Gastroesophageal sphincter (tissue), 4 donors: ENCODE measurements at regions not wholly inside any gene's neighbourhood (a gene's known extent, or its start where the extent isn't known, plus 50 kb on each side); places are given as distances from the start of the nearest gene placed in this dataset.

Experiments used
- ATAC-seq: fragments of 150-250 bp; one replicate; pipeline ENCODE4 v1.9.1; 2016; ENCODE audit warnings: mild to moderate bottlenecking, moderate library complexity
- H3K27ac ChIP-seq, 4 donors: fragments of 200-600 bp; sonication (generic) in 3 of 4; 1 replicate in 3 of 4; 2 replicates in 1 of 4; pipeline ENCODE4 v1.5.1; 2016 to 2019
- H3K27me3 ChIP-seq: fragments of 200-600 bp; sonication (generic); one replicate; pipeline ENCODE4 v1.5.1; 2019
- H3K36me3 ChIP-seq, 2 donors: fragments of 200-600 bp; sonication (generic); one replicate each; pipeline ENCODE4 v1.5.1; 2019; ENCODE audit warnings: control low read depth in 1 of 2
- H3K4me1 ChIP-seq, 3 donors: fragments of 200-600 bp; sonication (generic); 1 replicate in 2 of 3; 2 replicates in 1 of 3; pipeline ENCODE4 v1.5.1; 2016 to 2019; ENCODE audit warnings: control low read depth in 2 of 3
- H3K4me3 ChIP-seq, 2 donors: fragments of 200-600 bp; sonication (generic); one replicate each; pipeline ENCODE4 v1.5.1; 2019; ENCODE audit warnings: mild to moderate bottlenecking in 1 of 2, moderate library complexity in 1 of 2
- H3K9me3 ChIP-seq, 3 donors: fragments of 200-600 bp; sonication (generic); one replicate each; pipeline ENCODE4 v1.5.1; 2017 to 2019; ENCODE audit warnings: control low read depth in 2 of 3
- EP300 ChIP-seq: sonication (generic); formaldehyde crosslinking; IDR thresholded peaks from one replicate; pipeline ENCODE4 v1.6.1; 2017; ENCODE audit warnings: antibody characterized with exemption, mild to moderate bottlenecking
- POLR2A ChIP-seq, 2 donors: fragments of 450-650 bp; IDR thresholded peaks; one replicate each; pipeline ENCODE4 v1.6.1; 2017; ENCODE audit warnings: antibody characterized with exemption in 2 of 2, mild to moderate bottlenecking in 2 of 2, moderate library complexity in 1 of 2
- POLR2AphosphoS5 ChIP-seq: sonication (generic); formaldehyde crosslinking; IDR thresholded peaks from one replicate; pipeline ENCODE4 v1.6.1; 2017; ENCODE audit warnings: antibody characterized with exemption
- WGBS, 2 donors: methylation state at CpG; one replicate each; pipeline ENCODE4 v1.1.5; 2018; ENCODE audit warnings: low coverage in 1 of 2; 5-methylcytosine and 5-hydroxymethylcytosine counted together
- TF ChIP-seq, protein P1 (sequence below), 4 experiments: fragments of 200-600 bp in 2 of 4; fragments of 450-650 bp in 2 of 4; sonication (generic) in 1 of 4; IDR thresholded peaks; one replicate each; pipeline ENCODE4 v1.5.1; 2017 to 2019; ENCODE audit warnings: antibody characterized with exemption in 4 of 4, mild to moderate bottlenecking in 2 of 4, moderate library complexity in 2 of 4

DNA sequence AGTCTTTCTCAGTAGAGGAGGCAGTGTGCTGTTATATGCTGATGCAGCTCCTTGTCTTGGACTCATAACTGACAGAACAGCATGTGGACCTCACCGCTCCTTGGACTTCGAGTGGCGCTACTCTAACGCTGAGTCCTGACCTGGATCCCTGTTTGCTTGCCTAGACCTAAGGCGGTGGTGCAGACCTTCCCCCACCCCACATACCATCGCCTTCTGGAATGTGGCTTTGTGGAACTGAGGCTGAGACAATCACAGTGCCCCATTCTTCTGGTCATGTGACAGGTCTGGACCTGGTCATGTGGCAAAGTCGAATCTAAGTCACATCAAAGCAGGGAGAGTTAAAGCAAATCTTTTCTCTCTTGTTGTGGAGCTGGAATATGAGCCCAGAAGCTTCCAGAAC lies 190.7 kb upstream of the MKI67 start:
- Histone ChIP-seq H3K4me3 (no peak overlapping the region), H3K27ac (no peak overlapping the region), H3K36me3 (no peaks in the 10 kb centered on the region), H3K27me3 (peaks cover 9% of the 10 kb centered on the region), H3K4me1 (no peaks in the 10 kb centered on the region), H3K9me3 (no peaks in the 10 kb centered on the region)
- 85% methylated on average over 5 of the region's 7 CpGs; no CpG with 5 or more reads in 1 of the 2 donors for WGBS, 2 donors
- no peak for TF ChIP-seq EP300
- TF ChIP-seq, protein P1, sequence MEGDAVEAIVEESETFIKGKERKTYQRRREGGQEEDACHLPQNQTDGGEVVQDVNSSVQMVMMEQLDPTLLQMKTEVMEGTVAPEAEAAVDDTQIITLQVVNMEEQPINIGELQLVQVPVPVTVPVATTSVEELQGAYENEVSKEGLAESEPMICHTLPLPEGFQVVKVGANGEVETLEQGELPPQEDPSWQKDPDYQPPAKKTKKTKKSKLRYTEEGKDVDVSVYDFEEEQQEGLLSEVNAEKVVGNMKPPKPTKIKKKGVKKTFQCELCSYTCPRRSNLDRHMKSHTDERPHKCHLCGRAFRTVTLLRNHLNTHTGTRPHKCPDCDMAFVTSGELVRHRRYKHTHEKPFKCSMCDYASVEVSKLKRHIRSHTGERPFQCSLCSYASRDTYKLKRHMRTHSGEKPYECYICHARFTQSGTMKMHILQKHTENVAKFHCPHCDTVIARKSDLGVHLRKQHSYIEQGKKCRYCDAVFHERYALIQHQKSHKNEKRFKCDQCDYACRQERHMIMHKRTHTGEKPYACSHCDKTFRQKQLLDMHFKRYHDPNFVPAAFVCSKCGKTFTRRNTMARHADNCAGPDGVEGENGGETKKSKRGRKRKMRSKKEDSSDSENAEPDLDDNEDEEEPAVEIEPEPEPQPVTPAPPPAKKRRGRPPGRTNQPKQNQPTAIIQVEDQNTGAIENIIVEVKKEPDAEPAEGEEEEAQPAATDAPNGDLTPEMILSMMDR (IDR thresholded peaks at IDR 0.05): no peak
- no peak for TF ChIP-seq POLR2AphosphoS5
- no peak for TF ChIP-seq POLR2A (IDR thresholded peaks at IDR 0.05)
- no peak for ATAC-seq

- Histone ChIP-seq H3K4me1 (no peaks in the 10 kb centered on the region), H3K9me3 (no peaks in the 10 kb centered on the region), H3K27me3 (peaks cover 5% of the 10 kb centered on the region), H3K36me3 (no peaks in the 10 kb centered on the region), H3K27ac (no peak overlapping the region), H3K4me3 (no peak overlapping the region)
- no peak for TF ChIP-seq EP300
- no peak for TF ChIP-seq POLR2A (IDR thresholded peaks at IDR 0.05)
- TF ChIP-seq POLR2AphosphoS5: no peak
- TF ChIP-seq, protein P1 (IDR thresholded peaks at IDR 0.05): no peak
- 70% methylated on average over 6 of the region's 10 CpGs; no CpG with 5 or more reads in 1 of the 2 donors for WGBS, 2 donors
- no peak for ATAC-seq
Measured at GRCh38 chr10:128318366-128318765, 192.1 kb upstream of the MKI67 start.

GRCh38 chr10:128318913-128319312 lies 192.7 kb upstream of the MKI67 start:
- H3K4me3 ChIP-seq: no peak overlapping the region
- H3K27me3 ChIP-seq: peaks cover 9% of the 10 kb centered on the region
- H3K27ac ChIP-seq: no peak overlapping the region
- H3K9me3 ChIP-seq: no peaks in the 10 kb centered on the region
- TF ChIP-seq, protein P1 (IDR thresholded peaks at IDR 0.05): no peak
- TF ChIP-seq EP300 (no peak), POLR2A (IDR thresholded peaks at IDR 0.05) (no peak), POLR2AphosphoS5 (no peak)
- no peaks in the 10 kb centered on the region for H3K4me1 ChIP-seq
- ATAC-seq: no peak
- WGBS, 2 donors: 42 to 55% methylated on average over 4 of the region's 4 CpGs
- no peaks in the 10 kb centered on the region for H3K36me3 ChIP-seq

DNA sequence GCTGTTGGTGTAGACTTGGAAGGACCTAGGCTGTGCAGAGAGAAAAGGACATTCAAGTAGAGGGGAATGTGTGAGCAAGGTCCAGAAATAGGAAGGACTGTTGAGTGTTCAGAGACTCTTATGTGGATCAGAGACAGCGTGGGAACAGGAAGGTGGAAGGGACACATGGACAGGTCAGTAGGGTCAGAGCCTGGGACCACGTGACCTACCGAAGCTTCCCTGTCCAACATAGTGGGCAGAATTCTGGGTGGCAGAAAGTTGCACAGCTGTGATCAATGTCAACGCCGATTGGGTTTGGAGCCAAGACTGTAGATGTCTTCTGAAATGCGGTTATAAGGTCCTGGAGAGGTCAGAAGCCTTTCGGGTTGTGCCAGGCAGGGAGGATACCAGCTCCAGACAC lies 195.9 kb upstream of the MKI67 start:
- TF ChIP-seq, protein P1 (IDR thresholded peaks at IDR 0.05): no peak
- TF ChIP-seq POLR2A (IDR thresholded peaks at IDR 0.05): no peak
- no peak for TF ChIP-seq POLR2AphosphoS5
- no peak for TF ChIP-seq EP300
- H3K9me3 ChIP-seq: peaks cover 0 to 4% (median 0%) of the 10 kb centered on the region in 3 donors
- no peaks in the 10 kb centered on the region for H3K4me1 ChIP-seq
- H3K27me3 ChIP-seq: peaks cover 27% of the 10 kb centered on the region
- no peak overlapping the region for H3K27ac ChIP-seq
- no peak for ATAC-seq
- H3K36me3 ChIP-seq: no peaks in the 10 kb centered on the region
- 76 to 80% methylated on average over 1 to 4 of the region's 7 CpGs for WGBS, 2 donors
- H3K4me3 ChIP-seq: no peak overlapping the region

DNA sequence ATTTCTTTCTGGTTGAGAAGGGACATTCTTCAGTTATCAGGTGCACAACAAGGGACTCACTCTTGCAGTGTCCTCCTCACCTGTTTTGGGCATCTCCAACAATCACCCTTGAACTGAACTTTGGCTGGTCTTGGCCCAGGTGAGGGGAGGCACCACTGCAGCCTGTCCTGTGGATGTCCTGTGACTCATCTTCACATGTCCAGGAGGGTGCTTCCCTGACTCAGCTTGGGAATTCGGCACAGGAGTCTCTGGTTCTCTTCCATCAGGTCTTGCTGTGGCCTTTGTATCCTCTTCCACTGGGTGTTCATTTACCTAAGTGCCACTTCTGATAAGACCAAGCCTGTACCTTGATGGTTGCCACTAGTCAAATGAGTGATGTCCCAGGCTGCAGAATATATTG lies 196.7 kb upstream of the MKI67 start:
- peaks cover 0 to 12% (median 0%) of the 10 kb centered on the region in 3 donors for H3K9me3 ChIP-seq
- no peak overlapping the region for H3K27ac ChIP-seq
- no peak overlapping the region for H3K4me3 ChIP-seq
- no peaks in the 10 kb centered on the region for H3K36me3 ChIP-seq
- WGBS, 2 donors: no CpG with 5 or more reads among the region's 1 CpG
- peaks cover 30% of the 10 kb centered on the region for H3K27me3 ChIP-seq
- TF ChIP-seq POLR2A (IDR thresholded peaks at IDR 0.05) (no peak), EP300 (no peak), POLR2AphosphoS5 (no peak)
- TF ChIP-seq, protein P1 (IDR thresholded peaks at IDR 0.05): no peak
- ATAC-seq: no peak
- H3K4me1 ChIP-seq: no peaks in the 10 kb centered on the region
